Stimulated activated CD4-positive, alpha-beta T cell treated with anti-CD3 and anti-CD28 coated beads, Interleukin-2, amount 100 ng/mL, for 24 hours (primary cell): ENCODE measurements at regions not wholly inside any gene's neighbourhood (a gene's known extent, or its start where the extent isn't known, plus 50 kb on each side); places are given as distances from the start of the nearest gene placed in this dataset.
A peak's percentile ranks its signal among the peaks of the same experiment; 100 is the strongest.

ENCODE experiments used
- DNase-seq, 2 donors: peaks; one replicate each; pipeline ENCODE4 v3.0.0-alpha.2; 2020

DNA sequence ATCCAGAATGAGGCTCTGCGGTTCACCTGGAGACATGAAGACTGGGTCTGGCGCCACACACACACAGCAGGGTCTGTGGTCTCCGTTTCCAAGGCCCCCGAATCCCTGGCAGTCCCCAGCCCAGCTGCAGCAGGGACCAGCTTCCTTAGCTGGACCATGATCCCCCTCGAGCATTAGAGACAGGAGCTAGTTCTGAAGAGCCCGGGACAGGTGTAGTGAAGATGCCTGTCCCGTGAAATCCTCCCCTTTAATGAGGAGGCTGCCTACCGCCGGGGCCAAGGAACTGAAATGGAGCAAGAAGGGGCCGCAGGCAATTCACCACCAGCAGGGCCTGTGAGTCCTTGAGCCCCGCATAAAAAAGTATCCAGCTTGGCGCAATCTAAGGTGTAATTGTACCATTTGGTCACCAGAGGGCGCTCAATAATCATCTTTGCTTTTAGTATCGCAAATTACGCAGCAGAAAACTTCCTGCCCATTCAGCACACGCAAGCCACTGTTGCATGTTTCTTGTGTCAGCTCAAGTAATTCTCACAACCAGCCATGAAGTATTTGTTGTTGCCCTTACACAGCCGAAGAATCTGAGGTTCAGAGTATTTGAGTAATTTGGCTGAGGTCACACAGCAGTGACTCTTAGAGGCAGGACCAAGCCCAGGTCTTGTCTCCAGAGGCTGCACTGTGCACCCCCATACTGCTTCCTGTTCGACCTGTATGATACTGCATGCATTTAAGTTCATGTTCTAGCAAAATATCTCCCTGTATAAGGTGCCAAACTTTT lies 54.3 kb upstream of the PPP2R5C start:
- peak; percentile 49 to 63 for DNase-seq

DNA sequence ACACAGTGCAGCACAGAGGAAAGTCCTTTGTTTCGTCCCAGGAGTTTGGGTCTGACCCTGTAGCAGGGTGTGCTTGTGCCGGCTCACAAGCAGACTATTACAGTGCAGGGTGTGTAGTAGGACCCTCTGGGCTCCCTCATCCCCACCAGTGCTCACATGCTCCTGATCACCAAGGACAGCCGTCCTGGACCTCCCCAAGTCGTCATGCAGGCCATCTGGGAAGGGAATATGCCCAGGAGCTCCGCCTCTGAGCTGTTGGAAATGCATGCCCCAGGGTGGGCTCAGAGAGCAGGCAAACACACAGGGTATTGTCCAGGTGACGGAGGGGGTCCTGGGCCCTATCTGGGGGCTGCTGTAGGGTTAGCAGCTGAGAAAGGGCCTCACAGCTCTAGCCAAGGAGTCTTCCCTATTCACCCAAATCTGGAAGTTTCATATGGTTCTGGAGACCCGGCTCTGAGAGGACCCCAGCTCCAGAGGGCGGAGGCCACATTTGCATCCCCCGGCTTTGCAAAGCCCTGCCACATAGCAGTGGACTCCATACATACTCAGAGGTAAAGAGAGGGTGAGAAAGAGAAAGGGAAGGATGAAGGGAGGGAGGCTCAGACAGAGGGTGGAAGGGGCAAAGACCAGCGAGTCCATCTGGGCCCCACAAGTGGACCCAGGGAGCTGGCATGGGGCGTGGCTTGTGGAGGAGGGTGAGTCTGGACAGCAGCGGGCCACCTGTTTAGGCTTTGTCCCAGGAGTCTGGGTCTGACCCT lies 53.5 kb upstream of the PPP2R5C start:
- no peak for DNase-seq

DNA sequence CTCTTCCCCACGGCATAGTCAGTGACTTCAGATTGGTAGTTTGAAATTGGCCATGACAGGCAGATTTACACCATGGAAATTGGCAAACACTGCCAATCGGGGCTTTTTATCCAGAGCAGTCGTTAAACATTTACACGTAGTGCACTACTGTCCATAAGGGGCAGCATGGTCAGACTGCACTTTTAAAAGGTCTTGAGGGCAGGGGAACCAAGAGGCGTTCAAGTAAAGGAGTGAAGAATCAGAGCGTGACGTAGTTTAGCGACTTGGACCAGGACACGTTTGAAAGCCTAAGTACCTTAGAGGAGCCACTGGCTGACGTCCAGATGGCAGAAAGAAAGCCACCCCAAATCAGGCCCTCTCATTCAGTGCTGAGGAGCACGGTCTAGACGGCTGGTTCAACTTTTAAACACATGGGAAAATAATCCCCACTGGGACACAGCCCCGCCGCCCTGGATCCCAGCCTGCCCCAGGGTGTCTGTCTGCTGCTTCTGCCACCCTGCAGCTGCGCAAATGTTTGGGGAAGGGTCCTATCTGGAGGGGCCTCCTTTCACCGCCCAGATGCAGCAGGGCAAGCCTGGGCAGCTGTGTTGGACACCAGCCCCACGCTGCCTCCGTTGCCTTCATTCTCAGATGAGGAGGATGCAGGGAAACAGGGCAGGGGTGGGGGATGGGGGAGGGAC lies 52.5 kb upstream of the PPP2R5C start:
- DNase-seq = no peak

DNA sequence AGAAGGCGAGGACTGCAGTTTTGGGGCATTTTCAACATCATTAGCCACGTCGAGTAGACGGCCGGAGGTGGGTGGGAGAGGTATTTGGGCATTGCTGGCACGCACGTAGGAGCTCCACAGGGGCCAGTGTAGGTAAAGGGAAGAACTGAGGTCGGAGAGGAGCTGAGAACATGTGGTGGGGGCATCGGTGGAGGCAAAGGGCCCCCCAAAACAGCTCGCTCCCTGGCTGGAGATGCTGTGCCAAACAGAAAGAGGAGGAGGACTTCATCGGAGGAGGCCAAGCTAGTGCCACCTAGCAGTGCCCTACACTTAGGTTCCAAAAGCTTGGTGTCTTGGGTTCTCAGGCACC lies 52.0 kb upstream of the PPP2R5C start:
- no peak for DNase-seq

DNA sequence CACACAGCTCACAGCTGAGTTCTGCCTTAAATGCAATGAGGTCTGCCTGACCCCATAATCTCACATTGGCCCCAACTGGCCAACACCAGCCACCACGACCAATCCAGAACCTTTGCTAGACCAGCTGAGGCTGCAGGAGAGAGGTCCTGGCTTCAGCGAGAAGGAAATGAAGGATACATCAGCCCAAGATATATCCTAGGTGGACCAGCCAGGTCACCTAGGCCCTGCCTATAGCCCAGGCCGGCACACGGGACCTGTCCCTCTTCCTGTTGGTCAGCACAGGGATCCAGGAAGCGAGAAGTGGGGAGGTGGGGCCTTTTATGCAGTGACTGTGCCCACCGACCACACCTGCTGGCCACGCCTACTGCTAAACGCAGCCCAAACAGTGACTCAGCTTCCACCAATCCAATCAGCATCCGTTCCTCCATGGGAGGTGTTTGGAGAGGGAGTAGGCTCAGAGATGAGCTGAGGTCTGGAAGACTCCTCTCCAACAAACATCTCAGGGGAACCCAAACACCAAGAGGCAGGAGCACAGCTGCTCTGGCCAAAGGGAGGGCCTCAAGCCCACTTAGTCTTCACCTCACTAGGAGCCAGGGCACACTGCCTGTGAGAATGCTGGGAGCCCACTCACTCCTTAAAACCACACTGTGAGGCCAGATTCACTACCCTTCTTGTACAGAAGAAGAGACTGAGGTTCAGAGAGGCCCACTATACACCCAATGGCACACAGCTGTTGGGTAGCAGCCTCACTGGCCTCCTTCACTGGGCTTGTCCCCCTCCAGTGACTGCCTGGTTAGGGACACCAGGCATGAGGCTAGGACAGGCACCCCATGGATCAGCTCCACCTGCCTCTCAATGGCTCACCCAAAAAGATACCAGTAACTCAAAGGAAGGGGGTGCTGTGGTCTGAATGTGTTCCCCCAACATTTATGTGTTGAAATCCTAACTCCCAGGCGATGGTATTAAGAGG lies 51.3 kb upstream of the PPP2R5C start:
- no peak for DNase-seq

DNA sequence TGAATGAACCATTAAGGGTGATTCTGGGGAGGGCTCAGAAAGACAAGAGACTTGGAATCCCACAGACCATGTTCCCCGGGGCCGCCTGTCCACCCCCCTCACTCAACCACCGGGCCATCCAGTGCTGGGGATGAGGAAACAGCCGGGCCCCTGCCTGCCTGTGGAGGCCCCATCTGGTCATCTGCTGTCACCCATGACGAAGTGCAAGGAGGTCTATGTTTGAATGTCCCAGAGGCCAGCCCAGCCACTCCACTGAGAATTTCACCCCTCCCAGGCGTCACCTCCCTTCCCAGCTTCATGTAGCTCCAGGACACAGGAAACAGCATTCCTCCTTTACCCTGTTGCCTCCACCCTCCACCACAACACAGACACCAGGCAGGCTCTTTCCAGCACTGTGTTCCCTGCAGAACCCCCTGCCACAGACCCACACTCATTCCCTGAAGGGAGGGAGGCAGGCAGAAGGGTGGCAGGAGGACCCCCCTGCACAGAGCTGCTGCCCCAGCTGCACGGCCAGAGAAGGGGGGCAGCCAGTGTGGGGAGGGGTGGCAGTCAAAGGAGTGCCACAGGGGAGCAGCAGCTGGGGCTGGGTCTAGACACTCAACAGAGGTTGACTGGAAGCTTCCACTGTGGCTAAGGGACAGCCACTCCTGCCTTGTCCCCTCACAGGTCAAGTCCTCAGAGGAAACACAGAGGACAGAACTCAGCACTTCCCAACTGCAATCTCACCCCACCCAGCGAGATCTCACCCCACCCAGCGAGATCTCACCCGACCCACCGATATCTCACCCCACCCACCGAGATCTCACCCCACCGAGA lies 50.3 kb upstream of the PPP2R5C start:
- DNase-seq = no peak
